Loucy (cell line): ENCODE measurements at regions not wholly inside any gene's neighbourhood (a gene's known extent, or its start where the extent isn't known, plus 50 kb on each side); places are given as distances from the start of the nearest gene placed in this dataset.

Experiments
- CTCF ChIP-seq: fragments of 200-600 bp; sonication (generic); conservative IDR thresholded peaks from 2 replicates; pipeline ENCODE4 v1.5.1; 2014; ENCODE audit warnings: mild to moderate bottlenecking, antibody characterized with exemption, low read length
- EZH2phosphoT487 ChIP-seq: fragments of 200-600 bp; IDR thresholded peaks from 2 replicates; pipeline ENCODE4 v1.6.1; 2018; ENCODE audit warnings: antibody characterized with exemption, mild to moderate bottlenecking, moderate library complexity, borderline replicate concordance

DNA sequence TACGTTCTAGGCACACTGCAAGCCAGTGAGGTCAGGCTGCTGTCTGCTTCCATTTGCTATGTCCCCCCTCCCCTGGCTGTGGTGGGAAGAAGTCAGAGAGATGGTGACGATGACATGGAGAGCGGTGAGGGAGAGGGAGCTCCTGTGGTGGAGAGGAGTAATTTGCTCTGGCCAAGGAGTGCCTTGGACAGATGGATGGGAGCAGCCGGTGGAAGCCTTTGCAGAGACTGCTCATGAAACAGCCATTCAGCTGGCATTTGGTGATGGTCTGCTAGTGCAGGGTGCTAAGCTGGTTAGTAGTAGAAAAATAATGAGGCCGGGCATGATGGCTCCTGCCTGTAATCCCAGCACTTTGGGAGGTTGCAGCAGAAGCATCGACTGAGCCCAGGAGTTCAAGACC lies 124.1 kb downstream of the FHDC1 start:
- no peak for TF ChIP-seq CTCF
- no peak for TF ChIP-seq EZH2phosphoT487
